GM12891 (cell line): ENCODE measurements at regions not wholly inside any gene's neighbourhood (a gene's known extent, or its start where the extent isn't known, plus 50 kb on each side); places are given as distances from the start of the nearest gene placed in this dataset.

Experiments used
- POLR2A ChIP-seq: IDR thresholded peaks from 2 replicates; pipeline ENCODE4 v1.6.1; 2011; ENCODE audit warnings: low read depth, low read length, control low read depth
- POLR2AphosphoS5 ChIP-seq: IDR thresholded peaks from 2 replicates; pipeline ENCODE4 v1.6.1; 2011; ENCODE audit warnings: low read depth, low read length, control low read depth
- SPI1 ChIP-seq: IDR thresholded peaks from 2 replicates; pipeline ENCODE4 v1.6.1; 2011; ENCODE audit warnings: low read depth, low read length, control low read depth
- TAF1 ChIP-seq: IDR thresholded peaks from 2 replicates; pipeline ENCODE4 v1.6.1; 2011; ENCODE audit warnings: low read depth, low read length, control low read depth

- TF ChIP-seq POLR2AphosphoS5 (no peak), POLR2A (no peak), TAF1 (no peak), SPI1 (no peak)
Observed at GRCh38 chrX:65601126-65601525, 66.3 kb upstream of the MSN start.
